Adipocyte (in vitro differentiated cells): ENCODE measurements at regions not wholly inside any gene's neighbourhood (a gene's known extent, or its start where the extent isn't known, plus 50 kb on each side); places are given as distances from the start of the nearest gene placed in this dataset.

Experiments
- DNase-seq: peaks from one replicate; pipeline ENCODE4 v3.0.0-alpha.2; 2015; ENCODE audit warnings: low read depth
- H3K27me3 ChIP-seq: replicated peaks from 2 replicates; pipeline ENCODE4 v1.7.0; 2013; ENCODE audit warnings: mild to moderate bottlenecking, low read length, moderate library complexity; ENCODE audit not compliant: control insufficient read depth, insufficient read depth
- H3K36me3 ChIP-seq: 2 replicates; pipeline ENCODE4 v1.7.0; 2013; ENCODE audit warnings: low read length, mild to moderate bottlenecking, moderate library complexity; ENCODE audit not compliant: control insufficient read depth, insufficient read depth, severe bottlenecking
- H3K4me1 ChIP-seq: 2 replicates; pipeline ENCODE4 v1.7.0; 2013; ENCODE audit warnings: mild to moderate bottlenecking, low read length, moderate library complexity; ENCODE audit not compliant: control insufficient read depth, insufficient read depth
- H3K4me3 ChIP-seq: 2 replicates; pipeline ENCODE4 v1.7.0; 2013; ENCODE audit warnings: mild to moderate bottlenecking, low read length, moderate library complexity
- H3K9ac ChIP-seq: 2 replicates; pipeline ENCODE4 v1.7.0; 2013; ENCODE audit warnings: mild to moderate bottlenecking, low read length, moderate library complexity
- H3K9me3 ChIP-seq: 2 replicates; pipeline ENCODE4 v1.7.0; 2013; ENCODE audit warnings: mild to moderate bottlenecking, low read length, moderate library complexity; ENCODE audit not compliant: control insufficient read depth

GRCh38 chr12:124694250-124694649, 126.8 kb upstream of the NCOR2 start:
- DNase-seq = no peak
- H3K36me3 ChIP-seq = no peaks in the 10 kb centered on the region
- no peaks in the 10 kb centered on the region for H3K27me3 ChIP-seq
- peaks cover 10% of the 10 kb centered on the region for H3K4me1 ChIP-seq
- no peak overlapping the region for H3K9ac ChIP-seq
- H3K9me3 ChIP-seq = peaks cover 21% of the 10 kb centered on the region
- H3K4me3 ChIP-seq = no peak overlapping the region

GRCh38 chr12:124693111-124693723, 125.8 kb upstream of the NCOR2 start:
- Histone ChIP-seq H3K27me3 (no peaks in the 10 kb centered on the region), H3K36me3 (no peaks in the 10 kb centered on the region), H3K4me1 (peaks cover 9% of the 10 kb centered on the region), H3K4me3 (no peak overlapping the region), H3K9ac (no peak overlapping the region), H3K9me3 (peaks cover 21% of the 10 kb centered on the region)
- no peak for DNase-seq

GRCh38 chr12:124692443-124692842, 125.0 kb upstream of the NCOR2 start:
- H3K36me3 ChIP-seq = no peaks in the 10 kb centered on the region
- H3K9ac ChIP-seq = no peak overlapping the region
- H3K4me1 ChIP-seq = peaks cover 12% of the 10 kb centered on the region
- no peak for DNase-seq
- H3K9me3 ChIP-seq = peaks cover 21% of the 10 kb centered on the region
- no peak overlapping the region for H3K4me3 ChIP-seq
- H3K27me3 ChIP-seq = no peaks in the 10 kb centered on the region

GRCh38 chr12:124691429-124691828, 124.0 kb upstream of the NCOR2 start:
- Histone ChIP-seq H3K4me3 (no peak overlapping the region), H3K4me1 (peaks cover 12% of the 10 kb centered on the region), H3K9ac (no peak overlapping the region), H3K27me3 (no peaks in the 10 kb centered on the region), H3K9me3 (peaks cover 21% of the 10 kb centered on the region), H3K36me3 (no peaks in the 10 kb centered on the region)
- DNase-seq = no peak

- Histone ChIP-seq H3K27me3 (no peaks in the 10 kb centered on the region), H3K9ac (no peak overlapping the region), H3K36me3 (no peaks in the 10 kb centered on the region), H3K4me1 (peaks cover 30% of the 10 kb centered on the region), H3K9me3 (peaks cover 21% of the 10 kb centered on the region), H3K4me3 (no peak overlapping the region)
- DNase-seq = no peak
Measured at GRCh38 chr12:124689631-124690030, 122.2 kb upstream of the NCOR2 start.

GRCh38 chr12:124688356-124688992, 121.1 kb upstream of the NCOR2 start:
- Histone ChIP-seq H3K4me1 (peaks cover 41% of the 10 kb centered on the region), H3K9me3 (peaks cover 21% of the 10 kb centered on the region), H3K9ac (peak overlapping the region; percentile 41), H3K27me3 (no peaks in the 10 kb centered on the region), H3K36me3 (no peaks in the 10 kb centered on the region), H3K4me3 (no peak overlapping the region)
- no peak for DNase-seq

- DNase-seq = no peak
- Histone ChIP-seq H3K9me3 (peaks cover 19% of the 10 kb centered on the region), H3K36me3 (no peaks in the 10 kb centered on the region), H3K4me1 (peaks cover 47% of the 10 kb centered on the region), H3K4me3 (no peak overlapping the region), H3K27me3 (no peaks in the 10 kb centered on the region), H3K9ac (peak overlapping the region; percentile 27)
Measured at GRCh38 chr12:124687917-124688316, 120.5 kb upstream of the NCOR2 start.

- no peaks in the 10 kb centered on the region for H3K27me3 ChIP-seq
- H3K9me3 ChIP-seq = peaks cover 13% of the 10 kb centered on the region
- H3K9ac ChIP-seq = peak overlapping the region; percentile 27
- peaks cover 53% of the 10 kb centered on the region for H3K4me1 ChIP-seq
- H3K36me3 ChIP-seq = no peaks in the 10 kb centered on the region
- H3K4me3 ChIP-seq = no peak overlapping the region
- DNase-seq = no peak
Measured at GRCh38 chr12:124687174-124687902, 119.9 kb upstream of the NCOR2 start.

- peaks cover 60% of the 10 kb centered on the region for H3K4me1 ChIP-seq
- H3K9ac ChIP-seq = no peak overlapping the region
- H3K27me3 ChIP-seq = no peaks in the 10 kb centered on the region
- peaks cover 6% of the 10 kb centered on the region for H3K9me3 ChIP-seq
- no peak overlapping the region for H3K4me3 ChIP-seq
- no peaks in the 10 kb centered on the region for H3K36me3 ChIP-seq
- no peak for DNase-seq
Measured at GRCh38 chr12:124686370-124687173, 119.2 kb upstream of the NCOR2 start.

- Histone ChIP-seq H3K27me3 (no peaks in the 10 kb centered on the region), H3K36me3 (no peaks in the 10 kb centered on the region), H3K4me3 (peak overlapping the region; percentile 65), H3K9me3 (no peaks in the 10 kb centered on the region), H3K4me1 (peaks cover 68% of the 10 kb centered on the region), H3K9ac (peak overlapping the region; percentile 77)
- DNase-seq = peak; percentile 41
Measured at GRCh38 chr12:124685689-124686369, 118.4 kb upstream of the NCOR2 start.
